ENCODE measurements at regions not wholly inside any gene's neighbourhood (a gene's known extent, or its start where the extent isn't known, plus 50 kb on each side); places are given as distances from the start of the nearest gene placed in this dataset.

DNA sequence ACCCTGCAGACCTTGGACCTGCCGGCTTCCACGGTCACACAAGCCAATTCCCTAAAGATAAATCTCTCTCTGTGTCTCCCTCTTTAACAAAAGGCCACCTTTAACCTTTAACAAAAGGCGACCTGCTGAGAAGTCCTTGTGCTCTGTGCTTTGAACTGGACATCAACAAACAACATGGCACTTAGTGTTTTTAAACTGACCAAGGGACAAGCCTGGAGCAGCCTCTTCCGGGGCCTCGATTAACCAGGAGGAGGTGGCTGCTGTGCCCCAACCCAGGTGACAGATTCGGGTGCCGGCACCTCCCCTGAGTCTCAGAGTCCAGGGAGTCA is 135.3 kb downstream of the RTP5 start:
- TF ChIP-seq BACH1 (IDR thresholded peaks at IDR 0.05; ENCODE audit: low read length) (no peak), SIN3A (conservative IDR thresholded peaks at IDR 0.05 in 1 of 2, IDR thresholded peaks at IDR 0.05 in 1 of 2; ENCODE audit: low read depth in 1 of 2, low read length in 2 of 2) (no peak), POLR2A (IDR thresholded peaks at IDR 0.05; ENCODE audit: control extremely low read depth in 1 of 2, low read depth in 2 of 2, low read length in 2 of 2) (no peak), NRF1 (IDR thresholded peaks at IDR 0.05; ENCODE audit: low read depth, low read length) (no peak), POLR2AphosphoS5 (IDR thresholded peaks at IDR 0.05; ENCODE audit: low read depth, low read length) (no peak)
- TF ChIP-seq, protein P1, sequence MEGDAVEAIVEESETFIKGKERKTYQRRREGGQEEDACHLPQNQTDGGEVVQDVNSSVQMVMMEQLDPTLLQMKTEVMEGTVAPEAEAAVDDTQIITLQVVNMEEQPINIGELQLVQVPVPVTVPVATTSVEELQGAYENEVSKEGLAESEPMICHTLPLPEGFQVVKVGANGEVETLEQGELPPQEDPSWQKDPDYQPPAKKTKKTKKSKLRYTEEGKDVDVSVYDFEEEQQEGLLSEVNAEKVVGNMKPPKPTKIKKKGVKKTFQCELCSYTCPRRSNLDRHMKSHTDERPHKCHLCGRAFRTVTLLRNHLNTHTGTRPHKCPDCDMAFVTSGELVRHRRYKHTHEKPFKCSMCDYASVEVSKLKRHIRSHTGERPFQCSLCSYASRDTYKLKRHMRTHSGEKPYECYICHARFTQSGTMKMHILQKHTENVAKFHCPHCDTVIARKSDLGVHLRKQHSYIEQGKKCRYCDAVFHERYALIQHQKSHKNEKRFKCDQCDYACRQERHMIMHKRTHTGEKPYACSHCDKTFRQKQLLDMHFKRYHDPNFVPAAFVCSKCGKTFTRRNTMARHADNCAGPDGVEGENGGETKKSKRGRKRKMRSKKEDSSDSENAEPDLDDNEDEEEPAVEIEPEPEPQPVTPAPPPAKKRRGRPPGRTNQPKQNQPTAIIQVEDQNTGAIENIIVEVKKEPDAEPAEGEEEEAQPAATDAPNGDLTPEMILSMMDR (IDR thresholded peaks at IDR 0.05; ENCODE audit: control extremely low read depth in 1 of 3, insufficient read depth in 1 of 3, low read depth in 1 of 3, low read length in 3 of 3): no peak

Data from H1 (cell line).